Rectal smooth muscle tissue (tissue), 1 donor: ENCODE measurements at regions not wholly inside any gene's neighbourhood (a gene's known extent, or its start where the extent isn't known, plus 50 kb on each side); places are given as distances from the start of the nearest gene placed in this dataset.
"Not testable (repeated sequence)": the region's sequence is repeated elsewhere in the genome, so short reads cannot be mapped to it uniquely, and the experiment has no call there.

Source experiments
- H3K27ac ChIP-seq: one replicate; pipeline ENCODE4 v1.7.0; 2013; ENCODE audit warnings: low read depth, low read length, inconsistent platforms
- H3K27me3 ChIP-seq: one replicate; pipeline ENCODE4 v1.7.0; 2013; ENCODE audit warnings: low read length; ENCODE audit not compliant: control insufficient read depth, insufficient read depth
- H3K36me3 ChIP-seq: one replicate; pipeline ENCODE4 v1.7.0; 2013; ENCODE audit warnings: low read length; ENCODE audit not compliant: control insufficient read depth, insufficient read depth
- H3K4me1 ChIP-seq: one replicate; pipeline ENCODE4 v1.7.0; 2013; ENCODE audit warnings: low read length; ENCODE audit not compliant: control insufficient read depth, insufficient read depth
- H3K4me3 ChIP-seq: one replicate; pipeline ENCODE4 v1.7.0; 2013; ENCODE audit warnings: low read length
- H3K9ac ChIP-seq: one replicate; pipeline ENCODE4 v1.7.0; 2013; ENCODE audit warnings: low read length

GRCh38 chr14:105707723-105708151 is 181.4 kb downstream of the TMEM121 start:
- H3K4me3 ChIP-seq: not testable (repeated sequence)

DNA sequence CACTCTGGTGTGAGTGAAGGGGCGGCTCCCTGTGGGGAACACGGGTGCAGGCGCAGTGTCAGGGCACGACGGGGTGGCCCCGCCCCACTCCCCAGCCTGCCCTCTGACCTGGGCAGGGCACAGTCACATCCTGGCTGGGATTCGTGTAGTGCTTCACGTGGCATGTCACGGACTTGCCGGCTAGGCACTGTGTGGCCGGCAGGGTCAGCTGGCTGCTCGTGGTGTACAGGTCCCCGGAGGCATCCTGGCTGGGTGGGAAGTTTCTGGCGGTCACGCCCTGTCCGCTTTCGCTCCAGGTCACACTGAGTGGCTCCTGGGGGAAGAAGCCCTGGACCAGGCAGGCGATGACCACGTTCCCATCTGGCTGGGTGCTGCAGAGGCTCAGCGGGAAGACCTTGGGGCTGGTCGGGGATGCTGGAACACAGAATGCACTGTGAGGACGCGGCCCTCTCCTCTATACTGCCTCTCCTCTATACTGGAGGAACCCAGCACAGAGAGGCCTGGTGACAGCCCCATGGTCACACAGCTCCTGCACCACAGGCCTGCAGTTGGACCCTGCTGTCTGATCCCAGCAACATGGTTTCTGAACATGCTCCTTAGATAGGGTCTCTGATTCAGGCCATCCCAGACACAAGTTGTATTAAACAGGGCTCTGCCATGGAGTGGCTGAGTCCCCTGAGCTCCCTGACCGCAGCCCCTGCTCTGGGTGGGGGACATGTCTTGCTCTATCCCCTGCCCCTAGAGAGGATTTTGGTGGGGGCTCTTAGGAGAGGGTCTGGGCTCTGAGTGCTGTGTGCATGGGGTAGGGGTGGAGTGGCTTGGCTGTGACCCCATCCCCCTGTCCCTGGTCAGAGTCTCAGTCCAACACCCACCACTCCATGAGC is 182.1 kb downstream of the TMEM121 start:
- H3K4me1 ChIP-seq, H3K4me3 ChIP-seq, H3K27ac ChIP-seq, H3K9ac ChIP-seq, H3K27me3 ChIP-seq, H3K36me3 ChIP-seq: not testable (repeated sequence)

More at GRCh38 chr14:105707723-105708151, 181.4 kb downstream of the TMEM121 start:
- H3K36me3 ChIP-seq, H3K27me3 ChIP-seq, H3K27ac ChIP-seq, H3K9ac ChIP-seq, H3K4me1 ChIP-seq: not testable (repeated sequence)

DNA sequence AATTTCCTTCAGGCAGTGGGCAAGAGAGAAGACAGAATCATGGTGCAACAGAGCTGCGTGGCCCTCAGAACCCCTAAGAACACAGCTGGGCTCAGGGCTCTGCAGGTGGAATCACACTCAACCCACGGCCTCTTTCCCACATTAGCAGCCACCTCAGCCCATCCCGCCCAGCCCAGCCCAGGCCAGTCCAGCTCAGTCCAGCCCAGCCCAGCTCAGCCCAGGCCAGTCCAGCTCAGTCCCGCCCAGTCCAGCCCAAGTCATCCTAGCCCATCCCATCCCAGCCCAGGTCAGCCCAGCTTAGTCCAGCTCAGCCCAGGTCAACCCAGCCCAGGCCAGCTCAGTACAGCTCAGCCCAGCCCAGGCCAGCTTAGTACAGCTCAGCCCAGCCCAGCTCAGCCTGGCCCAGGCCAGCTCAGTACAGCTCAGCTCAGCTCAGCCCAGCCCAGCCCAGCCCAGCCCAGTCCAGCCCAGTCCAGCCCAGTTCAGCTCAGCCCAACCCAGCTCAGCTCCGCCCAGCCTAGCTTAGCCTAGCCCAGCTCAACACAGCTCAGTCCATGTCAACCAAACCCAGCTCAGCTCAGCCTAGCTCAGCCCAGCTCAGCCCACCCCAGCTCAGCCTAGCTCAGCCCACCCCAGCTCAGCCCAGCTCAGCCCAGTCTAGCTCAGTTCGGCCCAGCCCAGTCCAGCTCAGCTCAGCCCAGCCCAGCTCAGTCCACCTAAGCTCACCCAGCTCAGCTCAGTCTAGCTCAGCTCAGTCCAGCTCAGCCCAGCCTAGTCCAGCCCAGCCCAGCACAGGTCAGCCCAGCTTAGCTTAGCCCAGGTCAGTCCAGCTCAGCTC is 183.1 kb downstream of the TMEM121 start:
- Histone ChIP-seq H3K27ac (no peak overlapping the region), H3K27me3 (no peaks in the 10 kb centered on the region), H3K4me3 (no peak overlapping the region), H3K36me3 (no peaks in the 10 kb centered on the region), H3K4me1 (no peaks in the 10 kb centered on the region), H3K9ac (no peak overlapping the region)

- no peak overlapping the region for H3K27ac ChIP-seq
Observed at GRCh38 chr14:105710119-105711043, 184.0 kb downstream of the TMEM121 start.

DNA sequence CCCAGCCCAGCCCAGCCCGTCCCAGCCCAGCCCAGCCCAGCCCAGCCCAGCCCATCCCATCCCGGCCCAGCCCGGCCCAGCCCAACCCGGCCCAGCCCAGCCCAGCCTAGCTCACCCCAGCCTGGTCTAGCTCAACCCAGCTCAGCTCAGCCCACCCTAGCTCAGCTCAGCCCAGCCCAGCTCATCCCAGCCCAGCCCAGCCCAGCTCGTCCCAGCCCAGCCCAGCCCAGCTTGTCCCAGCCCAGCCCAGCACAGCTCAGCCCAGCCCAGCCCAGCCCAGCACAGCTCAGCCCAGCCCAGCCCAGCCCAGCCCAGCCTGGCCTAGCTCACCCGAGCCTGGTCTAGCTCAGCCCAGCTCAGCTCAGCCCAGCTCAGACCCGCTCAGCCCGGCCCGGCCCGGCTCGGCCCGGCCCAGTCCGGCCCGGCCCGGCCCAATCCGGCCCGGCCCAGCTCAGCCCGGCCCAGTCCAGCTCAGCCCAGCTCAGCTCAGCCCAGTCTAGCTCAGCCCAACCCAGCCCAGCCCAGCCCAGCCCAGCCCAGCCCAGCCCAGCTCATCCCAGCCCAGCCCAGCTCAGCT is 184.7 kb downstream of the TMEM121 start:
- H3K9ac ChIP-seq: no peak overlapping the region
- no peak overlapping the region for H3K27ac ChIP-seq

More at GRCh38 chr14:105710119-105711043, 184.0 kb downstream of the TMEM121 start:
- H3K4me1 ChIP-seq: no peaks in the 10 kb centered on the region
- H3K27me3 ChIP-seq: no peaks in the 10 kb centered on the region
- H3K36me3 ChIP-seq: no peaks in the 10 kb centered on the region
- no peak overlapping the region for H3K9ac ChIP-seq
- H3K4me3 ChIP-seq: no peak overlapping the region

DNA sequence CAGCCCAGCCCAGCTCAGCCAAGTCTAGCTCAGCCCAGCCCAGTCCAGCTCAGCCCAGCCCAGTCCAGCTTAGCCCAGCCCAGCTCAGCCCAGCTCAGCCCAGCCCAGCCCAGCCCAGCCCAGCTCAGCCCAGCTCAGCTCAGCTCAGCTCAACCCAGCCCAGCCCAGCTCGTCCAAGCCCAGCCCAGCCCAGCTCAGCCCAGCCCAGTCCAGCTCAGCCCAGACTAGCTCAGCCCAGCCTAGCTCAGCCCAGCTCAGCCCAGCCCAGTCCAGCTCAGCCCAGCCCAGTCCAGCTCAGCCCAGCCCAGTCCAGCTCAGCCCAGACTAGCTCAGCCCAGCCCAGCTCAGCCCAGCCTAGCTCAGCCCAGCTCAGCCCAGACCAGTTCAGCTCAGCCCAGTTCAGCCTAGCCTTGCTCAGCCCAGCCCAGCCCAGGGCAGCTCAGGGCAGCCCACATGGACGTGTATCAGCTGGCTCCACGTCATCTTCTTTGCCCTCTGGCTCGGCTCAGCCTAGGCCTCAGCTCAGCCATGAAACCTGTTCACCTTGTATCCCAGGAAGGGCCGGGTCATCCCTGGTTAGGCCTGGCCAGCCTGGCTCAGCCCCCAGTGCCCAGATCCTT is 185.6 kb downstream of the TMEM121 start:
- Histone ChIP-seq H3K4me3 (no peak overlapping the region), H3K36me3 (no peaks in the 10 kb centered on the region), H3K4me1 (no peaks in the 10 kb centered on the region), H3K27me3 (no peaks in the 10 kb centered on the region), H3K9ac (no peak overlapping the region), H3K27ac (no peak overlapping the region)

More for the DNA sequence above, 184.7 kb downstream of the TMEM121 start:
- Histone ChIP-seq H3K4me3 (no peak overlapping the region), H3K36me3 (no peaks in the 10 kb centered on the region), H3K4me1 (no peaks in the 10 kb centered on the region), H3K27me3 (no peaks in the 10 kb centered on the region)

DNA sequence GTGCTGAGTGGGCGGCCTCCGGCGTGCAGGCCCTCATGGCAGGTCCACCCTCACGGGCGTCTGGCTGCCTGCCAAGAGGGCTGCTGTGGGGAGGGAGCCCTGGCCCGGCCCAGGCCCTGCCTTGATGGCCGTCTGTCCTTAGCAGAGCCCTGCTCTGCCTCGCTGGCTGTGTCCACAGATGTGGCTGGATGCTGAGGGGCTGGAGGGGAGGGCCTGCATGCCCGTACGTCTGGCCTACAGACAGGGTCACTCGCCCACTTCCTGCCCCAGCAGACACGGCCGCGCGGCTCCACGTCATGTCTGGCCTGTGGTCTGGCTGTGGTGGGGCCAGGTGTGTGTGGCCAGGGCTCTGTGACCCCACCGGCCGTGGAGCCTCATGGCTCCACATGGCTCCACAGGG is 186.3 kb downstream of the TMEM121 start:
- not testable (repeated sequence) for H3K27ac ChIP-seq, H3K9ac ChIP-seq, H3K36me3 ChIP-seq, H3K4me1 ChIP-seq, H3K27me3 ChIP-seq, H3K4me3 ChIP-seq

- not testable (repeated sequence) for H3K4me3 ChIP-seq, H3K4me1 ChIP-seq, H3K27ac ChIP-seq, H3K9ac ChIP-seq, H3K36me3 ChIP-seq, H3K27me3 ChIP-seq
Observed at GRCh38 chr14:105713160-105713559, 186.8 kb downstream of the TMEM121 start.

GRCh38 chr14:105713836-105714235 is 187.5 kb downstream of the TMEM121 start:
- H3K36me3 ChIP-seq, H3K9ac ChIP-seq, H3K27ac ChIP-seq, H3K27me3 ChIP-seq, H3K4me3 ChIP-seq, H3K4me1 ChIP-seq: not testable (repeated sequence)

DNA sequence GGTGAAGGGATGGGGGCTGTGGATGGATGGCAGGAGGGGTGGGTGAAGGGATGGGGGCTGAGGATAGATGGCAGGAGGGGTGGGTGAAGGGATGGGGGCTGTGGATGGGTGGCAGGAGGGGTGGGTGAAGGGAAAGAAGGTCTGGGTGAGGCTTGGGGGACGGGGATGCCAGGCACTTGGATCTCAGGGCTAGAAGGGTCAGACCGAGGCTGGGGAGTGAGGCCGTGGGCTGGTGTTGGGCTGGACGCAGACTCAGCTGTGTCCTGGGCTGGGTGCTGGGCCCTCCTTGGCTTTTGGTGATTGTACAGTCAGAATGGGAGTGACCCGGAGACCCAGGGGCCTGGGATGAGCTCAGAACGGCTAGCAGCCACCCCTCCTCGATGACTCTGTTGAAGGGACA is 192.4 kb downstream of the TMEM121 start:
- H3K27me3 ChIP-seq, H3K27ac ChIP-seq, H3K36me3 ChIP-seq, H3K4me1 ChIP-seq, H3K4me3 ChIP-seq, H3K9ac ChIP-seq: not testable (repeated sequence)

GRCh38 chr14:105720106-105720505 is 193.7 kb downstream of the TMEM121 start:
- not testable (repeated sequence) for H3K9ac ChIP-seq, H3K36me3 ChIP-seq, H3K4me1 ChIP-seq, H3K27ac ChIP-seq, H3K27me3 ChIP-seq, H3K4me3 ChIP-seq
